IMR-90 (cell line): ENCODE measurements at regions not wholly inside any gene's neighbourhood (a gene's known extent, or its start where the extent isn't known, plus 50 kb on each side); places are given as distances from the start of the nearest gene placed in this dataset.

Experiments used
- ATAC-seq: fragments of 200-7000 bp; cut with Tn5 transposase; 2 replicates; pipeline ENCODE4 v1.9.1; 2020; ENCODE audit warnings: low read depth, mild to moderate bottlenecking, moderate library complexity
- BruUV-seq: library from RNA; stranded (reverse); fragments of 400-500 nt; replicated peaks from 2 replicates; lab custom pipeline; 2021; lab: Mats Ljungman, UMichigan
- CTCF ChIA-PET: fragments of 300-600 bp; formaldehyde crosslinking; extraction: SDS; loops from one replicate; lab custom pipeline; 2021; ENCODE audit warnings: antibody characterized with exemption; lab: Yijun Ruan, JAX
- POLR2A ChIA-PET: fragments of 300-600 bp; sonication (Branson Sonifier 250); formaldehyde crosslinking; loops from one replicate; lab custom pipeline; 2022; ENCODE audit warnings: antibody characterized with exemption; ENCODE audit not compliant: unreplicated experiment; lab: Charles Lee
- DNase-seq: peaks from one replicate; pipeline ENCODE4 v3.0.0; 2013
- H2AFZ ChIP-seq: replicated peaks from 2 replicates; pipeline ENCODE3; 2013; ENCODE audit warnings: low read length, mild to moderate bottlenecking; ENCODE audit not compliant: poor library complexity
- H2AK5ac ChIP-seq: 2 replicates; pipeline ENCODE4 v1.6.1; 2013; ENCODE audit warnings: low read depth, low read length, inconsistent platforms
- H2AK9ac ChIP-seq: replicated peaks from 2 replicates; pipeline ENCODE3; 2013; ENCODE audit warnings: mild to moderate bottlenecking, low read depth, low read length, moderate library complexity; ENCODE audit not compliant: poor library complexity
- H2BK120ac ChIP-seq: 2 replicates; pipeline ENCODE4 v1.6.1; 2013; ENCODE audit warnings: low read depth, low read length, inconsistent platforms
- H2BK15ac ChIP-seq: 3 replicates; pipeline ENCODE4 v1.6.1; 2013; ENCODE audit warnings: low read depth, low read length, inconsistent platforms
- H2BK20ac ChIP-seq: 2 replicates; pipeline ENCODE4 v1.6.1; 2013; ENCODE audit warnings: low read depth, mild to moderate bottlenecking, inconsistent platforms, low read length, moderate library complexity
- H2BK5ac ChIP-seq: 2 replicates; pipeline ENCODE4 v1.6.1; 2013; ENCODE audit warnings: mild to moderate bottlenecking, low read depth, low read length, inconsistent platforms; ENCODE audit not compliant: poor library complexity, severe bottlenecking
- H3K14ac ChIP-seq: replicated peaks from 2 replicates; pipeline ENCODE4 v1.6.1; 2013; ENCODE audit warnings: low read depth, low read length, inconsistent platforms
- H3K18ac ChIP-seq: 2 replicates; pipeline ENCODE4 v1.6.1; 2013; ENCODE audit warnings: low read depth, low read length, control low read depth
- H3K23ac ChIP-seq: 2 replicates; pipeline ENCODE4 v1.6.1; 2013; ENCODE audit warnings: low read depth, low read length, inconsistent platforms
- H3K27ac ChIP-seq: 2 replicates; pipeline ENCODE4 v1.5.1; 2013; ENCODE audit warnings: mild to moderate bottlenecking, control low read depth, low read length; ENCODE audit not compliant: insufficient read depth
- H3K27me3 ChIP-seq: 2 replicates; pipeline ENCODE4 v1.6.1; 2013; ENCODE audit warnings: low read length; ENCODE audit not compliant: control insufficient read depth, insufficient read depth
- H3K36me3 ChIP-seq: 2 replicates; pipeline ENCODE4 v1.6.1; 2013; ENCODE audit warnings: low read length, mixed read lengths; ENCODE audit not compliant: control insufficient read depth, insufficient read depth
- H3K4ac ChIP-seq: 2 replicates; pipeline ENCODE4 v1.6.1; 2013; ENCODE audit warnings: low read depth, low read length, inconsistent platforms
- H3K4me1 ChIP-seq: 2 replicates; pipeline ENCODE4 v1.6.1; 2013; ENCODE audit warnings: low read length, mixed read lengths; ENCODE audit not compliant: control insufficient read depth, insufficient read depth
- H3K4me2 ChIP-seq: 2 replicates; pipeline ENCODE4 v1.6.1; 2013; ENCODE audit warnings: low read depth, mild to moderate bottlenecking, control low read depth, low read length, moderate library complexity
- H3K4me3 ChIP-seq: 2 replicates; pipeline ENCODE4 v1.5.1; 2013; ENCODE audit warnings: low read depth, mild to moderate bottlenecking, control low read depth, low read length, moderate library complexity; ENCODE audit not compliant: insufficient read depth
- H3K56ac ChIP-seq: 2 replicates; pipeline ENCODE4 v1.6.1; 2013; ENCODE audit warnings: low read length, inconsistent platforms; ENCODE audit not compliant: insufficient read depth; ENCODE audit errors: extremely low read depth
- H3K79me1 ChIP-seq, 2 experiments: 2 replicates each; pipeline ENCODE4 v1.6.1; 2013; ENCODE audit warnings: low read length in 2 of 2, inconsistent platforms in 1 of 2, low read depth in 1 of 2
- H3K9ac ChIP-seq: 2 replicates; pipeline ENCODE4 v1.6.1; 2013; ENCODE audit warnings: low read depth, low read length, control low read depth
- H3K9me1 ChIP-seq: 2 replicates; pipeline ENCODE4 v1.6.1; 2013; ENCODE audit warnings: low read length, inconsistent platforms; ENCODE audit not compliant: insufficient read depth
- H3K9me3 ChIP-seq: 2 replicates; pipeline ENCODE4 v1.6.1; 2013; ENCODE audit warnings: low read length; ENCODE audit not compliant: control insufficient read depth, insufficient read depth
- H4K20me1 ChIP-seq: 2 replicates; pipeline ENCODE4 v1.6.1; 2013; ENCODE audit warnings: low read length, inconsistent platforms; ENCODE audit not compliant: insufficient read depth
- H4K5ac ChIP-seq: 2 replicates; pipeline ENCODE4 v1.6.1; 2013; ENCODE audit warnings: mild to moderate bottlenecking, low read depth, low read length, control low read depth
- H4K8ac ChIP-seq, 2 experiments: 2 replicates each; pipeline ENCODE4 v1.6.1; 2013; ENCODE audit warnings: low read depth in 2 of 2, low read length in 2 of 2, control low read depth in 1 of 2, inconsistent platforms in 1 of 2
- H4K91ac ChIP-seq: 2 replicates; pipeline ENCODE4 v1.6.1; 2013; ENCODE audit warnings: low read depth, low read length, inconsistent platforms; ENCODE audit not compliant: insufficient read depth
- MAZ ChIP-seq: IDR thresholded peaks from 2 replicates; pipeline ENCODE4 v1.6.1; 2012; ENCODE audit warnings: low read depth, mild to moderate bottlenecking, low read length, improper control_type of control experiment, moderate library complexity, borderline replicate concordance
- RCOR1 ChIP-seq: IDR thresholded peaks from 2 replicates; pipeline ENCODE4 v1.6.1; 2012; ENCODE audit warnings: mild to moderate bottlenecking, low read length, improper control_type of control experiment; ENCODE audit not compliant: insufficient replicate concordance
- RFX5 ChIP-seq: IDR thresholded peaks from 2 replicates; pipeline ENCODE4 v1.8.0; 2012; ENCODE audit warnings: low read depth, mild to moderate bottlenecking, low read length, moderate library complexity
- WGBS, 2 experiments: methylation state at CpG; one replicate each; pipeline versions ENCODE4 v1.1.5 to v1.1.7; 2013; ENCODE audit warnings: missing lambda C conversion rate in 2 of 2; ENCODE audit not compliant: insufficient read length in 1 of 2; ENCODE audit errors: extremely low coverage in 2 of 2; 5-methylcytosine and 5-hydroxymethylcytosine counted together
- dilution Hi-C: fragments of 300-500 bp; cut with HindIII; formaldehyde crosslinking; loops from one replicate; pipeline ENCODE4 v1.14.3; 2018; ENCODE audit warnings: low sequenced_read_pairs; ENCODE audit not compliant: unreplicated experiment
- in situ Hi-C: fragments of 300-500 bp; cut with MboI; formaldehyde crosslinking; loops from 3 replicates; pipeline ENCODE4 v1.14.3; 2019; ENCODE audit warnings: low sequenced_read_pairs, inconsistent platforms, mixed read lengths
- intact Hi-C: fragments of 100-400 bp; cut with micrococcal nuclease; formaldehyde crosslinking; loops from 2 replicates; pipeline ENCODE4 v1.10.0; 2022
- TF ChIP-seq, protein P1 (sequence below): conservative IDR thresholded peaks from 2 replicates; pipeline ENCODE4 v1.5.1; 2012; ENCODE audit warnings: mild to moderate bottlenecking, low read depth, low read length, improper control_type of control experiment
- TF ChIP-seq, protein P2 (sequence below): fragments of 150-350 bp; IDR thresholded peaks from 2 replicates; pipeline ENCODE4 v1.6.1; 2016; ENCODE audit warnings: low read depth, mild to moderate bottlenecking, low read length, moderate library complexity, borderline replicate concordance

DNA sequence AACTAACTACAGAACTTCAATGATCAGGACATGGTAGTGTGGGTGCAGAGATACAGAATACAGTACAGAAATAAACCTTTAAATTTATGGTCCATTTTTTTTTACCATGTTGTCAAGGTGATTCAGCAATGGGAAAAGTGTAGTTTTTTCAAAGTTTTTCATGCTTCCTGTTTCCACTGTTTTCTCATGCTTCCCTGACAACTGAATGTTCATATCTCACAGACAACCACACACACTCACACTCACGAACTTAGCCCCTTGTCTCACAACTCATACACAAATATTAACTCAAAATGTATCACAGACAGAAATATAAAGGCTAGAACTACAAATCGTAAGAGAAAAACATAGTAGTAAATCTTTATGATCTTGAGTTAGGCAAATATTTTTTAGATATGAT, 232.6 kb upstream of the CDYL start:
- H4K20me1 ChIP-seq = no peaks in the 10 kb centered on the region
- no peaks in the 10 kb centered on the region for H3K9me1 ChIP-seq
- no peak overlapping the region for H2AK5ac ChIP-seq
- TF ChIP-seq RFX5 (no peak), MAZ (no peak), RCOR1 (no peak)
- TF ChIP-seq, protein P1, sequence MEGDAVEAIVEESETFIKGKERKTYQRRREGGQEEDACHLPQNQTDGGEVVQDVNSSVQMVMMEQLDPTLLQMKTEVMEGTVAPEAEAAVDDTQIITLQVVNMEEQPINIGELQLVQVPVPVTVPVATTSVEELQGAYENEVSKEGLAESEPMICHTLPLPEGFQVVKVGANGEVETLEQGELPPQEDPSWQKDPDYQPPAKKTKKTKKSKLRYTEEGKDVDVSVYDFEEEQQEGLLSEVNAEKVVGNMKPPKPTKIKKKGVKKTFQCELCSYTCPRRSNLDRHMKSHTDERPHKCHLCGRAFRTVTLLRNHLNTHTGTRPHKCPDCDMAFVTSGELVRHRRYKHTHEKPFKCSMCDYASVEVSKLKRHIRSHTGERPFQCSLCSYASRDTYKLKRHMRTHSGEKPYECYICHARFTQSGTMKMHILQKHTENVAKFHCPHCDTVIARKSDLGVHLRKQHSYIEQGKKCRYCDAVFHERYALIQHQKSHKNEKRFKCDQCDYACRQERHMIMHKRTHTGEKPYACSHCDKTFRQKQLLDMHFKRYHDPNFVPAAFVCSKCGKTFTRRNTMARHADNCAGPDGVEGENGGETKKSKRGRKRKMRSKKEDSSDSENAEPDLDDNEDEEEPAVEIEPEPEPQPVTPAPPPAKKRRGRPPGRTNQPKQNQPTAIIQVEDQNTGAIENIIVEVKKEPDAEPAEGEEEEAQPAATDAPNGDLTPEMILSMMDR = no peak
- TF ChIP-seq, protein P2, sequence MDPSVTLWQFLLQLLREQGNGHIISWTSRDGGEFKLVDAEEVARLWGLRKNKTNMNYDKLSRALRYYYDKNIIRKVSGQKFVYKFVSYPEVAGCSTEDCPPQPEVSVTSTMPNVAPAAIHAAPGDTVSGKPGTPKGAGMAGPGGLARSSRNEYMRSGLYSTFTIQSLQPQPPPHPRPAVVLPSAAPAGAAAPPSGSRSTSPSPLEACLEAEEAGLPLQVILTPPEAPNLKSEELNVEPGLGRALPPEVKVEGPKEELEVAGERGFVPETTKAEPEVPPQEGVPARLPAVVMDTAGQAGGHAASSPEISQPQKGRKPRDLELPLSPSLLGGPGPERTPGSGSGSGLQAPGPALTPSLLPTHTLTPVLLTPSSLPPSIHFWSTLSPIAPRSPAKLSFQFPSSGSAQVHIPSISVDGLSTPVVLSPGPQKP = no peak
- no peak overlapping the region for H4K5ac ChIP-seq
- H2AK9ac ChIP-seq = no peak overlapping the region
- intact Hi-C loops (no loop called here), in situ Hi-C loops (no loop called here), dilution Hi-C loops (no loop called here)
- no peaks in the 10 kb centered on the region for H3K4me1 ChIP-seq
- no peaks in the 10 kb centered on the region for H3K79me1 ChIP-seq
- no peak overlapping the region for H3K9ac ChIP-seq
- no peak overlapping the region for H2BK20ac ChIP-seq
- no peak overlapping the region for H2BK5ac ChIP-seq
- H4K91ac ChIP-seq = no peak overlapping the region
- DNase-seq (peak; percentile 33), ATAC-seq (no peak)
- H3K4me2 ChIP-seq = no peak overlapping the region
- no CpG with 5 or more reads among the region's 2 CpGs for WGBS, 2 experiments
- no peak overlapping the region for H3K14ac ChIP-seq
- H3K23ac ChIP-seq = no peak overlapping the region
- H3K4ac ChIP-seq = no peak overlapping the region
- no peak overlapping the region for H3K4me3 ChIP-seq
- no peak overlapping the region for H4K8ac ChIP-seq
- BruUV-seq = no TSS peak
- no peak overlapping the region for H2BK15ac ChIP-seq
- H3K27ac ChIP-seq = no peak overlapping the region
- H2AFZ ChIP-seq = no peak overlapping the region
- ChIA-PET CTCF (no interaction called here), POLR2A (no interaction called here)
- H3K27me3 ChIP-seq = peaks cover 2% of the 10 kb centered on the region; the same call in 1 of the 2 replicates
- H2BK120ac ChIP-seq = no peak overlapping the region
- no peak overlapping the region for H3K18ac ChIP-seq
- no peak overlapping the region for H3K56ac ChIP-seq
- no peaks in the 10 kb centered on the region for H3K9me3 ChIP-seq
- no peaks in the 10 kb centered on the region for H3K36me3 ChIP-seq
